ENCODE measurements at regions not wholly inside any gene's neighbourhood (a gene's known extent, or its start where the extent isn't known, plus 50 kb on each side); places are given as distances from the start of the nearest gene placed in this dataset.

DNA sequence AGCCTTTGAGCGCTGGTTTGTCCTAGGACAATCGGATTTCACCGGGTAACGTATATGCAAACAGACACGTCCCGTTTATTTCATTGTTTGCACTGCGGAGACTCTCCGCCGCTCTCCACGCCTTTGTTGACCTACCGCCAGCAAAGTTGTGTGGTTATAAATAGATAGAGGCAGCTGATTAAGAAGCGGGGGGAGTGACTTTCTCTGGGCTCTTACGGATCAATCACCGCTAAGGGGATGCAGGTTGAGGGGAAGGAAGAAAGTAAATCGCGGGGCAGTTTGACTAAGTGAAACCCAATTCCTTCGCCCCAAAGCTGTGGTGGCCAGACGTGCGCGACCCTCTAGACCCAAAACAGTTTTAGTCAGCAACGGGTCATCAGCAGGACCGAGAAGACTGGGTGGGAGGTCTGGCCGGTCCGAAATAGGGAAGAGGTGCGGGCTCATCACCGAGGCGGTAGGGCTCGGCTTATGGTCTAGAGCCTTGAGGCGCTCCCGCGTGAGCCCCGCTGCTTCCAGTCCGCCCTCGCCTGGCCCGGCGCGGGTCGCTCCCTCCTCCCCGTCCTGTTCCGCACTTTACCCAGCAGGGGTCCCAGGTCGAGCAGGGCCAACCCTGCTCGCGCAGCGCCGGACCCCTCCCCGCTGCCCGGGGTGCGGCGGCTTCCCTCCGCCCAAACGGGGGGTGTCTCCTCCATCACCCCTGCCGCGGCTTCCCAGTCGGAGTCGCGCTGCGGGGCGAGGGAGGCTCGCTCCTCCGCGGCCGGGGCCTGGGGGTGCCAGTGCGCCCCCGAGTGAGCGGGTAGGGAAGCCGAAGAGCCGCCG, 120.8 kb upstream of the RRP15 start:
- DNase-seq = no peak

DNA sequence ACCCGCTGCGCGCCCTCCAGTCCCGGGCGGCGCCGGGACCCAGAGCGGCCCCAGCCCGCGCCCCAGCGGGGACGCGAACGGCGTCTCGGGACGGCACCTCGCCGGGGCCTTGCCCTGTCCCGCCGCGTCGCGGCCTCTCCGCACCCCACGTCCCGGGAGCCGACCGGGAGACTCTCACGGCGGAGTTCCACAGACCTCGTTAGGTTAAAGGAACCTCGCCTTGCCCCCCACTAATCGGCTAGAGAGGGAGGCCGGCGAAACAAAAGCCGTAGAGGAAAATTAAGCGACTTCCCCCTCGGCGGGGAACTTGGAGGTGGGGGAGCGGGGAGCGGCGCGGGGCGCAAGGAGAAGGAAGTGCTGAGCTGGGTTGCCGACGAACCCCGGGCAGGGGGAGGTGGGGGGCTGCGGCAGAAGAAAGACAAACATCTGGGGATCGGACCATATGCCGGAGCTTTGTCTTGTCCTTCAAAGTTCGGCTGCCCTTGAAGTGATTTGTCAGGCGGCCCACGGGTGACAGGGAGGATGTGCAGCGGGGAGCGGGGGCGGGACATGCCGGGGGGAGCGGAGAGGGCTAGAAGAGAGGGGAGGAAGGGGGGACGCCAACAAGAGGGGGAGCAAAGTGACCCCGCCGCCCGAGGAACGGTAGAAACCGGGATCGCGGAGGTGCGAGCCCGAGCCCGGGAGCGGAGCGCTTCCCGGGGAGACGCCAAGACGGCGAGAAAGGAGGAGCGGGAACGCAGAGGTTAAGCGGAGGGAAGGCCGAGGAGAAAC, 120.0 kb upstream of the RRP15 start:
- no peak for DNase-seq

DNA sequence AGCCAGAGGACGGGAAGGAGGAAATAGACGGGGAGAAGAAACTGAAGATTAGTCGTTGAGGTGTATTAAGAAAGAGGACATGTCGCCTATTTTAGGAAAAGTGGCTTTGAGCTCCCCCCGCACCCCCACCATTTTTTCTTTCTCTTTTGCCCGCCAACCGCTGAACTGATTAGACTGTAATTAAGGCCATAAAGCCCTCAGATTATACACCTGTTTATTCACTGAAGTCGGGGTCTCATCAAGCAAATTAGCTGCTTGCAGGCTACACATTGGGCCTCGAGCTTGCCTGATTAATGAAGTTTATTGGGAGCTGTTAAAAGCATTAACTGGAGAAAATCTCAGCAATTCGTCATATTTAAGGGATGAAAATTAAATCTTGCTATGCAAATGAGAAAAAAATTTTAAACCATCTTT, 119.4 kb upstream of the RRP15 start:
- peak; percentile 28 for DNase-seq

DNA sequence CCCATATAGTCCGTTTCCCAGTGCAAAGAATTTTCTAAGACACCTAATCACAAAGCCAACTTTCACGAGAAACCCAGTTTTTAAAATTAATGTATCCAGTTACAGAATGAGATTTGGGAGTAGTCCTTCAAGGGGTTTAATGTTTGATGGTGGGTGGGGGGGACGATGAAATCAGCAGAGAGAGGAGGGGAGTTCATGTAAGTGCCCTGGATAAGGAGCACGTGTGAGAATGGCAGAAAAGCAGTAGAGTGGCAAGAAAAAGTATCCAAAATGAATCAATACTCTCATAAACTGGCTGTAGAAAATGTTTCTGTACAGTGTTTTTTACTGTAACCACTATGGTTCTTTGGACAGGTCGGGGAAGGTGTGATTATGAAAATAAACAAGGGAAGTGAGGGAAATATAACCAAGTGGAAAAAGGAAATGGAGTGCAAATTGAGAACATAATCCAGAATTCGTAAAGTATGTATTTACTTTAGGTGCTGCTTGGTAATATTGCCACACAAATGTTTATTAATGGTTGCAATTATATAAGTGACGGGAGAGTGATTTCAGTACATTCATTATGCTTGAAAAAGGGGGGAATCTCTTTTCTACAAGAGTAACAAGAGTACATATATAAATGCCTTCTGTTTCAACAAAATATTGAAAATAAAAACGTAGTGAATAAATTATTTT, 118.7 kb upstream of the RRP15 start:
- DNase-seq = no peak

DNA sequence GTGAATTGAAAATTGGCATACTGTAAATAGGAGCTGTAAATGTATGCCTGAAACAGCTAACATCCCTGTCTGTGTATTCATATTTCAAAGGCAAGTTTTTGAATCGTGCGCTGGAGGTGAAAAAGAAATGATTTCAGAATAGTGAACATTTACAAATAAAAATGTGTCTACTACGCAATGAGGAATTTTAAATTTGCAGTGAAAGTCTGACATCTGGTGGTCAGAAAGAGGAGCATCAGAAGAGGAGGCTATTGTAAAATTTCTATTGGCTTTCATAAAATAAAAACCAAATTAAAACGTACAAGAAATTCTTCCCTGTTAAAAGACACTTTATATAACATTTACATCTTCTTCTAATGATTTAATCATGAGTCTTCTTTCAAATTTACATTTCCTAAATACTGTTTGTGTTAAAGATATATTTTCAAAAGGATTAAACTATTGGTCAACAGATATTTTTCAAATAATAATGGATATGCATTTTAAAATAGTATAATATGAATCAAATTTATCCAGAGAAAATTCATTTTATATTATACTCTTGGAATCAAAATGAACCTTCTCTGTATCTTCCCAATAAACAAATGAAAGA, 113.7 kb upstream of the RRP15 start:
- DNase-seq = peak; percentile 37

DNA sequence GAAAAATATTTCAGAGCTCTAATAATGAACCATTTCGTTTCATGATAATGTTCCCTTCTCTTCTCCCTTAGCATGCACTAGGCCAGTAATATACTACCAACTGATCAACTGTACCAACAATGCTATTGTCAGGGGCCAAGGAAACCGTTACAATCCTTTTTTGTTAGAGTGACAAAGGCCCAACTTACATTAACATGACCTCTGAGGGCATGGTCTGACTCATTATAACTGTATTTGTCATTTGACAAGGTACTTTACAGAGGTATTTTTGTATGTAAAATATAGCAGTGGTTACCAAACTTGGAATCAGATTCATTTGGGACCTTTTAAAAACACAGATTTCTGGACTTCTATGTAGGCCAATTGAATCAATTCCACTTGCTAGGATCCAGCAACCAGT, 102.6 kb upstream of the RRP15 start:
- DNase-seq = no peak

DNA sequence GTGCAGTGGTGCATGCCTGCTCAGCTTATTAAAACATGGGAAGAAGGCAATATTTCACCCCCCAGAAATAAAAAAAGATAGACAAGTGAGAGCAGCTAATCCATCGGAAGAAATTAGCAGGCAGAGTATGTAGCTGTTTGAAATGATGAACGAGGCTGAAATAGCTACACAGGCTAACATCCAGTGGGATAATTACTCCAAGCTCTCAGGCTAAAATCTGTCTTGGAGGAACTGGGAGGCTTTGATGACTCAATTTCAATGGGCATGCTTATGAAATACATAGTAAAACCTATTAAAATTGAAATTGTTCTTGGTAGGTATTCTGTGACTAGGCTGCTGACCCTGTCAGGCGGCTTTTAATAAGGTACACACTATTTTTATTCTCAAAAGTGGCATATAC, 84.1 kb upstream of the RRP15 start:
- DNase-seq = no peak

DNA sequence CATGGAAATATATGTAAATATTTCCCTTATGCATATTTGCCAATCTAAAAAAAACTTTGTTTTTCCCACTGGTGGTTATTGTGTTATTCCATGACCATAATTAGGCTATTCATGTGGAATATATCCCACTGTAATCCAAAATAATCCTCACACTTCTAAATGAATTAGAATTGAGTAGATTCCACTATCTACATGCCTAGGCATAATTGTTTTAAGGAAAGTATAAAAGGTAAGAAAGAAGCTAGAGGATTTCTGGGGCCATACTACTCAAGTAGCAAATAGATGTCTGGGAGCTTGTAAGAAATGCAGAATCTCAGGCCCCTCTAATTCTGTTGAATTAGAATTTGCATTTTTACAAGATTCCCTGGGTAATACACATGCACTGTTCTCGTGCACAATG, 83.5 kb upstream of the RRP15 start:
- no peak for DNase-seq

DNA sequence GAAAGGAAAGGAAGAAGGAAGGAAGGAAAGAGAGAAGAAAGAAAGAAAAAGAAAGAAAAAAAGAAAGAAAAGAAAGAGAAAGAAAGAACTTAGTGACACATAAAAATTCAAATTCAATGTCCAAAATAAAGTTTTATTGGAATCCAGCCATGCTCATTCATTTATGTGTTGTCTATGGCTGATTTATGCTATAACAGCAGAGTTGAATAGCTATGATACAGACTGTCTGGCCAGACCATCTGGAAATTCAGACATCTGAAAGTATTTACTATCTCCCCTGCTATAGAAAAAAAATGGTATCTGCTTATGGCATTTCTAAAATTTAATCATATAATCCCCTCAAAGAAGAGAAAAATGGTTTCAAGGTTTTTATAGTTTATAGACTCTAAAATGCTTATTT, 79.4 kb upstream of the RRP15 start:
- no peak for DNase-seq

DNA sequence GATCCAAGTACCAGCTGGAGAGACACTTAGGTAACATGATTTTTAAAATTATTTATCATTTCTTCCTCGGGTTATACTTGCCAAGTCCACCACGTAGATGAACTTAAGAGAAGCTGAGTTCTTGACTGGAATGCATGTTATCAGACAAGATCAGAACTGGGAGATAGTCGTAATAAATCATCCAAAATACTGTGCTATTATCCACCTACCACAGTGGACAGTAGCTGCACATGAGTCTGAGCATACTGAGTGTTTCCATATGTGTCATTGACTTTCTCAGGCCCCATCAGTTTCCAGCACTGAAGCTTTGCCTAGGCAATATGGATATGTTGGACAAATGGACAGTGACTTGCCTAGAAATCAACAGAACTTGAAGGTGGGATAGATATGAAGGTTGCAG, 77.9 kb upstream of the RRP15 start:
- no peak for DNase-seq

DNA sequence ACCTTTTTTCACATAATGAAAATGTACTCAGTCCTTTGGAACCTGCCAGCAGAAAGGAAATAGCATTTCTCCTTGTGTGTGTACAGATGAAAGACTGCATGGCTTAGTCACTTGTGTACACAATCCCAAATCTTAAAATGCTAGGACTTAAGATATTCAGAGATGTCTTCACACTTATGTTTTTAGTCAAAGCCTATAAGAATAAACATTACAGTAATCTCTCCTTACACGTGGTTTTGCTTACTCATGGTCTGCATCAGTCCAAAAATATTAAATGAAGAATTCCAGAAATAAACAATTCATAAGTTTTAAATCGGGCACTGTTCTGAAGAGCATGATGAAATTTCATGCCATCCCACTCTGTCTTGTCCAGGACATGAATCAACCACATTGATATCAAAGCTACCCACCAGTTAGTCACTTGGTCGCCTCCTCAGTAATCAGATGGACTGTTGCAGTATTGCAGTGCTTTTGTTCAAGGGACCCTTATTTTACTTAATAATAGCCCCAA, 75.7 kb upstream of the RRP15 start:
- DNase-seq = no peak

DNA sequence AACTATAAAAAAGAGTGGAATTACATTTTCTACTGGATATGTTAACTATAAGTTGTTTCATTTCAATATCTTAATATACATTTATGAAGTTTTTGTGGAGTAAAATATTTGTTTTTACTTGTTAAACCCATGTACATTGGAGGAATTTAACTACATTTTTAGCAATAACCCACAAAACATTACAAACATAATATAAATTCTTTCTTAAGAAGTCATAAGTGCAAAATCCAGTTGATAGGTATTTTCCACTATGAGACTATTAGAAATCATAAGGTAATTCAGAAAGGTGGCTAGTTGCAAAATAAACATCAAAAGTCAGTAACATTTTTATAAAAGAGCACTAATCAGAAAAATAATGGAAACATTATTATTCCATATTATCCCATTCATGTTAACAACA, 73.9 kb upstream of the RRP15 start:
- DNase-seq = no peak

DNA sequence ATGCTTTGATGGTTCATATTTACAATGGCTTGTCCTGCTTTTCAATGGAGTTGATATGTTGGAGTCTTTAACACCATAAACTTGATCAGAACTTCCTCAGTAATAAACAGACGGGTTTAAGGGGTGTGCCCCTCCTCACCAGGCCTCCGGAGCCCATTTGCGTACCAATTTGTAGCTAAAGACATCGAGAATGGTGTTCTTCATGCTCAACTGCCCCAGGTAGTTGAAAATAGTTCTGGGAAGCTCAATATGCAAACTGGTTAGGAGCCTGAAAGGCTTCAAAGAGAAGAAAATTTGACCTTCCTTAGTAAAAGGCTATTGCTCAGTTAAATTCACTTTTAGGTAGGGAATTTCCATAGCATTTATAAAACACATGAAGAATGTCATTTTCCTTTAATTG, 68.1 kb upstream of the RRP15 start:
- DNase-seq = no peak

DNA sequence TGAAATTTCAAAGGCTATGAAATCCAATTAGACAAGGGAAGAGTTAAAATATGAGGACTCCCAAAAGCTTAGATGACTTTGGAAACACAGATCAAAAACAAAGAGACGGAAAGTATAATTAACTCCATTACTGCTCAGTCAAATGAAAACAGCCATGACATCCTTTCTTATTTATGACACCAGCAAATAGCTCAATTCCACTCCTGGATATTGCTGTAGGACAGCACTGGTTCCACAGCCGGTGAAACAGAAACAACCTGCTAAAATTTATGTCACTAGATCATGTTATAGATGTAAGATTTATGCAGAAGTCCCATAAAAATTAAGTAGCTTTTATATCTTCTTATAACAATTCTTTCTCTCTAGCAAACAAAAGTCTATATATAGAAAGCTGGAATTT, 65.6 kb upstream of the RRP15 start:
- DNase-seq = no peak

DNA sequence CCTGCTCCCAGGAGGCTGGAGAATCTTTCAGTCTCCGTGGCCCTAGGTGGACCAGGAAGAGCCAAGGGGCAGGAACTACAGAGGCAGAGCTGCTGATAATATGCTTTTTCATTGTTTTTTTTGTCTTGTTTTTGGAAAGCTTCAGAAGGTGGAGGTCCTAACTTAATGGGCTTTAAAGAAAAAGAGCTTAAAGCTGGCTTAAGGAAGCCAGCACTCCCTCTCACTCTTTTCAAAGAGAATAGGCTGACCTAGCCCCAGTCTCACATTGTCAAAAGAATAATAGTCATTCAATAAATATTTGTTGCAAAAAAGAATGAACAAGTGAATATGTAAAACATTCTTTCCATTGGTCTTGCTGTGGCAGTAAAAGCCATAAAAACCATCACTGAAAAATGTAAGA, 61.0 kb upstream of the RRP15 start:
- no peak for DNase-seq

DNA sequence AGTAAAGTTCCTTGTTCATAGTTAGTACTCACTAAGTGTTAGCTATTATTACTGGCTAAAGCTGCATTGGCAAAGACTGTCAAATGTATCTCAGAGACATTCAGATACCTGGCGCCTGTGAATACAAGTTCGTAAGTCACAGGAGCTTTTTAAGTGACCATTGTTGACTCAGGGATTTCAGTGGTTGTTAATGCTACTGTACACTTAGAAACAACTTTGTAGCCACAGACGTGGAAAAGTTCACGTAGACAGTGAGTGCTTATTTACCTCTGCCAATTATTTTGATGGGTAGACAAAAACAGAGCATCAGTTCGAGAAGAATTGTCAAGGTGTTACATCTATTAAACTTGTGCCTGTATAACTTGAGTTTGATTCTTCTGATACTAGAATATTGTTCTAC, 59.1 kb upstream of the RRP15 start:
- no peak for DNase-seq
